H1 (cell line): ENCODE measurements at regions not wholly inside any gene's neighbourhood (a gene's known extent, or its start where the extent isn't known, plus 50 kb on each side); places are given as distances from the start of the nearest gene placed in this dataset.

Experiments used
- EP300 ChIP-seq, 2 experiments: IDR thresholded peaks; 1 replicate in 1 of 2; 2 replicates in 1 of 2; pipeline ENCODE4 v1.6.1; 2011 to 2012; ENCODE audit warnings: low read depth in 2 of 2, low read length in 2 of 2, mild to moderate bottlenecking in 2 of 2, borderline replicate concordance in 1 of 2, inconsistent platforms in 1 of 2, moderate library complexity in 1 of 2
- JUN ChIP-seq: IDR thresholded peaks from 2 replicates; pipeline ENCODE4 v1.6.1; 2011; ENCODE audit warnings: low read depth, mild to moderate bottlenecking, improper control_type of control experiment, low read length

DNA sequence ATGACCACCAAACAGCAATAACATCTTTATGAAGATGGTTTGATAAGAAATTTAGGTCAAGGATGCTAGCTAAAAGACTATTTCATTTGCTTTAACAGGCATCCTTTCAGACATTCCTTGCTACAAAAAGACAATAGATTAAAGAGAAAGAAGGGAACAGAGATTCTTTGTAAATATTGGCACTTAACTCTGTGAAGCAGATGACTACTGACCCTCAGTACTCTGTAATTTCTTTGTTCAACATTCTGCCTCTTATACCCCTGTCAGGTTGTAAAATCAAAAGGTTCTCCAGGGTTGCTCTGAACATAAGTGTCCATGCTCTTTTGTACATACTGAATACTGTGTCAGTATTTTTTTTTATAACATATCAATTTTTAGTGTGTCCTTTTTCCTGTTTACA is 610.6 kb upstream of the GRAMD2B start (continued):
- no peak for TF ChIP-seq EP300 (IDR thresholded peaks at IDR 0.05; ENCODE audit: borderline replicate concordance in 1 of 2, low read depth in 2 of 2, low read length in 2 of 2)
- no peak for TF ChIP-seq JUN
